ENCODE measurements at regions not wholly inside any gene's neighbourhood (a gene's known extent, or its start where the extent isn't known, plus 50 kb on each side); places are given as distances from the start of the nearest gene placed in this dataset.
"Not testable (repeated sequence)": the region's sequence is repeated elsewhere in the genome, so short reads cannot be mapped to it uniquely, and the experiment has no call there.

- not testable (repeated sequence) for TF ChIP-seq CTCF (IDR thresholded peaks at IDR 0.05); REST (IDR thresholded peaks at IDR 0.05; ENCODE audit: insufficient read depth in 1 of 2, low read depth in 2 of 2, low read length in 1 of 2); POLR2AphosphoS5 (IDR thresholded peaks at IDR 0.05; ENCODE audit: low read depth, low read length); SIN3A (IDR thresholded peaks at IDR 0.05; ENCODE audit: borderline replicate concordance, insufficient read depth, low read depth, low read length); TCF7L2 (IDR thresholded peaks at IDR 0.05; ENCODE audit: low read depth, low read length)
Measured at GRCh38 chr7:32645255-32645654, 150.0 kb downstream of the AVL9 start.

All from Panc1 (cell line).